HG03442 (cell line): ENCODE measurements at regions not wholly inside any gene's neighbourhood (a gene's known extent, or its start where the extent isn't known, plus 50 kb on each side); places are given as distances from the start of the nearest gene placed in this dataset.

Experiments
- ATAC-seq: cut with Tn5 transposase; IDR thresholded peaks from one replicate; pipeline ENCODE4 v1.9.1; 2021; ENCODE audit warnings: mild to moderate bottlenecking, moderate library complexity; ENCODE audit not compliant: unreplicated experiment

DNA sequence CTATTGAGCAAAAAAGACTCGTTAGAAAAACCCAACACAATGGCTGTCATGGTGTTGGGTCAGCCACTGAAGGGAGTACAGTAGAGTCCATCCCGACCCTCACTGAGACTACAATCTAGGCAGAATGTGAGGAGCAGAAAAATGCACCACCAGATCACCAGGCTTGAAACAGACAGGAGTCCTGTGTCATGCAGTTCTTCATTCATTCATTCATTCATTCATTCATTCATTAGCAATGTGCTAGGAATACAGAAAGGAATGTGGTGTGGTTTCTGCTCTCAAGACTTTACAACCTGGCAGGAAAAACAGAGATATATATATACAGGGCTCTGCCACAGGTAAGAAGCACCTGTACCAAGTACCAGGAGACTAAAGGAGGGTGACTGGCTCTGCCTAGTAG, 392.3 kb downstream of the OMA1 start:
- ATAC-seq, result no peak

DNA sequence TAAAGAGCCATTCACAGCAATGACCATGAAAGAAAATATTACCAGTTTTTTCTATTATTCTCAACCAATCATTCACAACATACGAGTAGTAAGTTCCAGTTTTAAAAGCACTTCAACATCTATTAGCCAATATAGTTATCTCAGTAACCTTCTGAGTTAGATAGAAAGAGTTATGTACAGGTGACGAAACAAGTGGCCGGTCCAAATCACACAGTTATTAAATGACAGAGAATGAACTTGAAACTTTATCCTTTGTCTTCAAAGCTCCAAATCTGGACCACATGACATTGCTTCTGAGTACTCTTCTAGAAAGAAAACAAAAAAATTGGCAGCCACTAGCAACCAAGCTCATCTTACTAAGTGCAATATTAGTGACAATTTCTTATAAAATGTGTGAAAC, 393.8 kb downstream of the OMA1 start:
- ATAC-seq, result no peak

DNA sequence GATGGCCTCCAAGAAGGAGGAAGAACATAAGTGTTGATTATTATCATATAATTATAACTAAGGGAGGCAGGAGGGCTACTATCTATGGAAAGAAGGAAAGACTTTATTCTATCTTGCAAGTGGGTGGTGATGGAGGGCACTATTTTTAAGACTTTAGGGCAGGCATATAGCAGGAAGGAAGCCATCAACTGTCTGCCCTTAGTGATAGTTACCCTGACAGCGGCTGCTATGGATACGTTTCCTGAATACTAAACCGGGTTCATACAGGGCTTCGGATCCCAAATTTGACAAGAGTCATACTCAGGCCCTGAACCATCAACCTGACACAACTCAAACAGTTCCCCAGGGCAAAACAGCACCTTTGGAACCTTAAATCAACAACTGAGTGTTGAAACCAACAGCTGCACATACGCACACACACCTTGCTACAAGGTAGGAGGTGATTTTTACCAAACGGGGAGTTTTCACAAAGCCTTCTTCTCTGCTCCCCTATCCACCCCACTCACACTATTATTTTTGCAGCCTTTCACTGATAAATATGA, 397.2 kb downstream of the OMA1 start:
- ATAC-seq, result no peak

DNA sequence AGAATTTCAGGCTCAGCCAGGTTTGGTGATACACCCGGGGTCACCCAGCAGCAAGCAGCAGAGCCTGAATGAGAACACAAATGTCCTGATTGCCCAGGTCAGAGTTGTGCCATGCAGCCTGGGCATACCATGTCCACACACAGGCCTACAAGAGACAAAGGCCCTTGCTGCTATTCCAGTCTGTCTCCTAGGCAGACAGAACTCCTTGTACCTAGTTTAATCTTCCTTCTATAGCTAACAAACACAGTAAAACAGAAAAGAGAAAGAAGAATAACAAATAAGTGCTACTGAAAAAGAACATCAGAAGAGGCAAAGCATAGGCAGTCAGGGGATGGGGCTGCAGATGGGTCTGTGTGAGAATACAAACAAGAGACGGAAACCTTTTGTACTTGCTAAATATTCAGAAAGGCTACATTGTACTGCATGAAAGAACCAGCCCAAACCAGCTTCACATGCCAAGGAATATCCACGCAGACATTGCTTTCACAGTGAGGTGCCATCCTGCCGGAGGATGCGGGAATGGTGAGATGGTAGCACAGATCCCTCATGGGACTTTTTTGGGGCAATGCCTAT, 401.7 kb downstream of the OMA1 start:
- no peak for ATAC-seq

DNA sequence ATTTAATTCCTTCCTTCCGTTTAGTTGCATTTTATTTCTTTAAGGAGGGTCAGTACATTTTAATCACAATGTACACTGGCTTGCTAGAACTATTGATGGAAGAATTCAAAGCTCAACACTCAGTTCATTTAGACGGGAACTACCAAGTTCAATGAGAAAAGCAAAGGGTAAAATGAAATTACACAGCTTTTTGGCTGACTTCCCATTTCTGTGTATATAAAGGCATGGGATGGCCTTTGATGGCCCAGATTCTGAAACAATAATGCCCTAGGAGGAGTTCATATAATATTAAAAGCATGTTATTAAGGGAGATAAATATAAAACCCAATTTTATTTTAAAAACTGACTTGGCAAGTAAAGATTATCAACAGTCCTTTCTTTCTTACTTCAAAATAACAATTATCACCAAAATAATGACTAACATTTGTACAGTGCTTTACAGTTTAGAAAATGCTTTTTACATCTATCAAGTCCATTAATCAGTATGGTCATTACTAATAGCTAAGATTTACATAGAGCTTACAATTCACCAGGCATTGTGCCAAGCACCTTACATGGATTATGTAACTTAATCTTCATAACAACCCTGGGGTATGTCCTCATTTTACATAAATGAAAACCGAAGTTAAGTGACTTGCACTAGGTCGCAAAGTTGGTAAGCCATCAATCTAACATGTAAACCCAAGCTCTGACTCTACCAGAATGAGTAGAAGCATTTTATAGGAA, 402.4 kb downstream of the OMA1 start:
- no peak for ATAC-seq

DNA sequence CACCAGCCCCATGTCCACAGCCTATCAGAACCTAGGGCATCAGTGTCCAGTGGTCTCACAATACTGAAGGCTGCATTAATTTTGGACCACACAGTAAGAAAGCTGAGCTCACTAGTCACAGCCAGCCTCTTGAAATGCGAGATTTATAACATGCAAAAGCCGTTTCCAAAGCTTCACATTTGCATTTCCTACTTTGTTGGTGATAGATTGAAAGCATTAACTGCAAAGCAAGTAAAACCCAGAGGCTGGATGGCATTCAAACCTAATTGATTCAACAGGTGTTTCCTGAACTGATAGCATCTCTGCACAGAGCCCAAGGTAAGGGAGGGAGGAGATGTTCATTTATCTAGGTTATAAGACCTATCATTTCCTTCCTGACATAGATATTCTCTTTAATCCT, 410.1 kb downstream of the OMA1 start:
- ATAC-seq, result no peak

DNA sequence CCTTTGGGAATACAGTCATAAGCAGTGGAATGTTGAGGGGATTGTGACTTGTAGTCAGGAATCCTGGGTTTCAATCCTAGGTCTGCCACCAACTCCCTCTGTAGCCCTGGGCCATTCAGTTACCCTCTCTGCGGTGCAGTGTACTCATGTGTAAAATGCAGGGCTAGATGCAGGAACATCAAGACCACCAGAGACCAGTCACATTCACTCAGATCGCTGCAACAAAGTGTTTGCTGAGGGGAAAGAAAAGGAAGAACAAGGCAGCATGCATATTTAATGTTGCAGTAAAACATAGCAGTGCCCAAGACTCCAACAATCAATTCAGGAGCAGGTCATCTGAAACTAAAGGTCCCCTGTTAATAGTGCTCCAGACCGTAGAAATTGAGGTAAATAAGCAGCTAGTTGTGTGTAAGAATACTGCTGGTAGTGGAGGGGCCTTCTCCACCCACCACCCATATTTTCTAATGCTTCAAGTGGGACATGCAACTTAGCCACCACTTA, 410.7 kb downstream of the OMA1 start:
- ATAC-seq, result no peak

DNA sequence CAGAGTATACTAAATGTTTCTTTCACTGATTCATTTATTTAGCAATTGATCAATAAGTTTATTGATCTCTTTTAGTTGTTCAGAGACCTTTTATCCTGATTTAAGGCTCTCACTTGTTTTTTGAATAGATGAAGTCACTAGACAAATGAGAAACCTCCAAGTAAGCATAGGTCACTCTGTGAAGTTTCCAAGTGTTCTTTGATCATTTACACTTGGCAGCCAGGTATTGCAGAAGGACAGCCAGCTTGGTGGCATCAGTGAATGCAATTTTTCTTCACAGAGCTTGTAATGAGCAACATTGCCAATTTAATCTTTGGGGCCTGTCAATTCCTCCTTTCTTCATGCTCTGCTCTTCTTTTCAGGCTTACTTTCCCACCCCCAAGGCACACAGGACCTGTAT, 413.0 kb downstream of the OMA1 start:
- no peak for ATAC-seq

DNA sequence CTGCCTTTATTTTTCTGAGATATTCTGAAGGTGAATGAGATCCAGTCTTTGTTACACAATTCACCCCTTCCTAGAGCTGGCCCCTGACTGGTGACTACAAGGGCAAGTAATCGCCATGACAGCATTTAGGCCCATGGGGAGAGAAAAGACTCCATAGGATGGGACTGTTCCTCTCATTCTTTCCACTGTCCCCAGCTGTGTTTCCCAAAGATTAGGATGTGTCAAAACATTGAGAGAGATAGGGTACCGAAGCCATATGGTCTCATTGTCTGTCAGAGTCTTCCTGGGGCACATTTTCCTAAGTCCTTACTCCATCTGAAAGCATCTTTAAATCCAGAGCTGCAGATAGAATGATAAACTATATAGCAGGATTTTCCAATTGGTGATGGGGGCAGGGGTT, 423.5 kb downstream of the OMA1 start:
- ATAC-seq, result no peak

DNA sequence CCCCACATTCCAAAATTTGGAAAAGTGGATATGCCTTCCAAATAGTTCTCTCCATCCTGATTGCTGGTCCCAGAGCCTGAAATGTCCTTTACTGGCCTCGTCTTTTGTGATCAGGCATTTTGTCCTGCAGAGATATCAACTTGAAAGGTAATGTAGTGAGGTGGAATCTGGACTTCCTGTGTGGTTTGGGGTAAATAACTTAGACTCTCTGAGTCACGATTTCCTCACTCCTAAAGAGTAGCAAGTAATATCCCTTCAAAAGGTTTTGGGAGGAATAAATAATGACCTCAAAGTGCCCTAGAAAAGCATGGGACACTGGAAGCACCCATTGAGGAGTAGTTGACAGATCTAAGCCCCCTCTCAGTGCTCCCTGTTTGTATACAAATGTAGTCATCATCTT, 426.6 kb downstream of the OMA1 start:
- ATAC-seq, result no peak

DNA sequence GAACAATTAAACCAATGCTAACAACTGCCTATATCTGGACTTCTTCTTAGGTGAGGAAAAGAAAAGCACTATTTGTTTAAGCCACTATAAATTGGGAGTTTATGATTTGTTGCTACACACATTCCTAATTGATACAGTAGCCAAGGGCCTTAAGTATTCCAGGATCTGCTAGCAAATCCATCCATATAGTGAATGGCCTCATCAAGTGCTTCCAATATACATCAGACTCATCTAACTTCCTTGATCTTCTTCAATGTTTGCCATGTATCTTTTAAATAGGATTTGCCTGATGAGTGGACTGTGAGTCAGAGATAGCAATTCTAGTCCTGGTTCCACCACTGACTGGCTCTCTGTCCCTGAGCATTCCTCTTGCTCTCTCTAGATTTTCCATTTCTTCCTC, 430.2 kb downstream of the OMA1 start:
- ATAC-seq, result no peak

DNA sequence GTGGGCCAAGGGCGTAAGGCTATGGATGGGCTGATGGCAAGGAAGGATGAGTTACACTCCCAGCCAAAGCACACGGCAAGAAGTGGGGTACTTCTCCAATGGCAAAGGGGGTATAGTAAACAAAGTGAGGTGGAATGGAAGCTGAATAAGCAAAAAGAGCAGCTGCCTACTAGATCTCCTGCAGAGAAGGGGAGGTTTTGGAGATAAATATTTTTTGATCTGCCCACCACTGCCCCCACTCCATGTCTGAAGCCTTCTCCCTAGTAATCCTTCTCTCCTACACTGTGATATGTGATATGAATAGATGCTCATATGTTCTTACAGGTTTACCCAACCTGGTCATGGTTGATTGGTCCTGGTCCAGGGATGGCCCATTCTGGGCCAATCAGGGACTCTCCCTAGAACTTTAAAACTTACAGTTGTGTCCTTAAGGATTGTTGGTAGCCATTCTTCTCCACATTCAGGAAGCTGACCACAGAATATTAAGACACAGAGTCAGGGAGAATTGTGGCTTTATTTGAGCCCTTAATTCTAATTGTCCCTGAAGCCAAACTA, 436.8 kb downstream of the OMA1 start:
- no peak for ATAC-seq

DNA sequence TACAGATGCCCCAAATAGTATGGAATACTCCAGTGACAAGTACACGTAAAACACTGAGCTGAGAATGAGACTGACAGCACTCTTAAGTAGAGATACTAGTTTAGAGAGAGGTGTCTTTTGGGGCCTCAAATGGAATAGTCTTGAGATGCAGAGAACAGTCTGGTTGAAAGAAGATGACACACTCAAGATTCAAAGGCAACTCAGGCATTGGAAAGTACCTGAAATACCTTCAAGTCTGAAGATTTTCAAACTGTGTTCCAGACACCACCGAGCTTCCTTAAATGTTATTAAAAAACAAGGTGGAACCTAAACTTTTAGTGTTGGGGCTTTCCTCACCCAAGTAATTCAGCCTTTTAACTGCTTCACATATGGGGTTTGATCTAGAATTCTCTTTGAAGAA, 437.7 kb downstream of the OMA1 start:
- ATAC-seq, result no peak

DNA sequence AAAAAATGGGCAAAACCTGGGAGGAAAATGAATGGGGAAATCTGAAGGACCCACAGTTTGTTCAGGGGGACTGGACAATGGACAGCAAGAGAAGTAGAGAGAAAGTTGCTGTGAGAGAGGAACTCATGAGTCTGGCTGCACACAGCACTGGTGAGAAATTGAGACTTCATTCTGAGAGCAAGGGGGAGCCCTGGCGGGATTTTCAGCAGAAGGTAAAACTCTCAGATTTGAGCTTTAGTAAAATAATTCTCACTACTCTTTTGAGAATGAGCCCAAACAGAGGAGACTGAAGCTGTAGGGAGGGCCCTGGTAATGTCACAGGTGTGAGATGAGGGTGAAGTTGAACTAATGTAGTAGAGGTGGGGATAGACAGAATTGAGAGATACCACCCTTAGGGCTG, 438.6 kb downstream of the OMA1 start:
- ATAC-seq, result no peak

DNA sequence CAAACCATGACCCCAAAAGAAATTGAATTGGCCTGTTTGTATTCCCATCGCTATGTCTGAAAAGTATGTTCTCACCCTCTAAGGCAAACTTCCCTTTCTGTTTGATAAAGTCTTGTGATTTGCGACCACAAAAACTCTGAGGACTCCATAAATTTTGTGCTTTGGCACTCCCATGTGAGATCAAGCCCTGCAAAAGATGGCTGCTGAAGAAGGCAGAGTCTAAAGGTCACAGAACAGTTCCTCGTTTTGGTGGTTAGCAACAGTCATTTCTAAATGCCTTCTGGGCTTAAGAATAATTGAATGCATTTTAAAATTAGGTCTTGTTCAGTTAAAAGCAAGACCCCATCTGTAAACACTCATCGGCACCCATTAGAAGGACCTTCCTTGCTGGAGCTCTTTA, 441.6 kb downstream of the OMA1 start:
- peak; percentile 82 for ATAC-seq

DNA sequence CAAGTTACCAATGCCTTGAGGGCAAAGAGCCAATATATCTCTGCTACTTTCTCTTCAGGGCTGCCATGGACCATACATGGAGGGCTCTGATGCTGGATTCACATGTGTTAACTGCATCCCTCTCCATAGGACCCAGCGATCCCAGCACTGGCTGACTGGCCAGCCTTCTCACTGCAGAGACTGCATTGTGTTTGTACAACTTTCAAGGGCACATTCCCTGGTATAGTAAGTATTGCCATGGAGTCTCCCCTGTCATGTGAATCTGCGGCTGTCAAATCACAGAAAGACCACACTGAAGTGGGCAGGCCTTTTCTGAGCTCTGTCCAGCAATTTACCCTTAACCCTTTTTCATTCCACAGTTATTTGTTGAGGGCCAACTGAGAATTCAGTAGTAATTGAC, 449.8 kb downstream of the OMA1 start:
- no peak for ATAC-seq

DNA sequence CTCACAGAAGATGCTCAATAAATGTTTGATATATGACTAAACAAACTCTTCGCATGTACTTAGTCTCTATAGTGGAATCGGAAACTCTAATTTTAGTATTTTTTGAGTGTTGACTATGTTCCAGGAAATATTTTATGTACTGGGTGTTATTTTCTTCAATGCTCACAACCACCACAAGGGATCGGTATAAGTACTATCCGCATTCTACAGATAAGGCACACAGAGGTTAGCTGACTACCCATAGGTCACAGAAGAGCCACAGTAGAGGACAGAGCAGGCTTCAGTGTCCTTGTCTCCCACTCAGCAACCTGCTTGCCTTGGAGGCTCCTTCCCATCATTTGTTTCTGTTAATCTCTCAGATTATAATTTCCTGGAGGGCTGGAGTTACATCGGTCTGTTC, 451.3 kb downstream of the OMA1 start:
- ATAC-seq, result no peak

DNA sequence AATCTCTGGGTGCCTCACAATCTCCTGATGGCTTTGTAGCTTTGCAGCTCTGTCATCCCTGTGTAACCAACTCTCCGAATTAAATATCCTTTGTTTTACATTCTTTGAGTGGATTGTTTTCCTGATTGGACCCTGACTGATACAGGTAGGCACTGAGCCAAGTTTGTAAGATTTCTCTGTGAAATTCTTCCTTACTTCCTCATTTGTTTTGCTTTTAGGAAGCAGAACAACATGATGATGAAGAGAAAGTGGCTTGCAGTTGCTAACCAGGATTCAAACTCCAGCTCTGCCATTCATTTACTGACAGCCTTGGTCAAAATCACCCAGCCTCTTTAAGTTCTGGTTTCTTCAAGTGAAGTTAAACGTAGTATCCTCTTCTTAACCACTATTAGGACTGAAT, 452.3 kb downstream of the OMA1 start:
- ATAC-seq, result no peak

DNA sequence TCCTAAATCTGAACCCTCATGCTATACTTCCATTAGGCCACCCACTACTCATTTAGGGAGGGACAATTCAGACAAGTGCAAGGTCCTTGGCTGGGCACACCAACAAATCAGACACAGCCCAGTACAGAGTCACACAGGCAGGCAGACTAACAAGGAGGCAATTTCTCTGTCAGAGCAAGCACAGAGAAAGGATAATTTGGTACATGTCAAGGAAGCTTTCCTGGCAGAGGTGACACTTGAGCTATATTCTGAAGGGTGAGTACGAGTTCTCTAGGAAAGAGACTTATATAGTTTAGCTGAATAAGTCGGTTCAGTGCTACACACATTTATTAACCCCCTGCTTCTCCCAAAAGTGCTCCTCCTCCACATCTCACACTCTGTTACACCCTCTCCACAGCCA, 455.9 kb downstream of the OMA1 start:
- ATAC-seq, result no peak

DNA sequence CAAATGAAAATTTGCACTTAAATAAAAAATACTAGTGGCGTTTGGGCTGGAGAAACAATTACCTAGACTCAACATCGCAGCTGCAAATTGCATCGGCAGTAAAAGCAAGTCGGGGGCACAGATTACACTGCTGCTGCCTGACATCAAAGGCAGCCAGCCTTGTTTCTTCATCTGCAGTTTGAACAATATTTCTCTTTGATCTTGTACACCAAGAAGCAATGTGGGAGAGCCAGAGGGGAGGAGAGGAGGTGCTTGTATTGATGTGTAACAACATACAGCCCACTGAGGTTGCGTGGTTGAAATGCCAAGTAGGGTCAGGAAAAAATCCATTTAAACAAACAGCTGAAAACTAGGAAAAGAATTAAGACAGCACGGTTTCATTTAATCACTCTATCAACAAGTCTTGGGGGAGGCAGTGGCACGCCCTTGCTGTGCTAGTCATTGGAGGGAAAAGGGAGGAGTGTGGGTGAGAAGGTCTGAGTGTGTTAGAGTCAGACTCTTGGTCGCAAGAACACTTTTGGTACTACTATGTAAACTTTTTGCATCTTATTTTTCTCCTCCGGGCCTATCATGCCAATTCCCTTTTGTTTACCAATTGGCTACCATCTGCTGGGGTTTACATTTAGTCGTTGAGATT, 456.5 kb downstream of the OMA1 start:
- no peak for ATAC-seq

DNA sequence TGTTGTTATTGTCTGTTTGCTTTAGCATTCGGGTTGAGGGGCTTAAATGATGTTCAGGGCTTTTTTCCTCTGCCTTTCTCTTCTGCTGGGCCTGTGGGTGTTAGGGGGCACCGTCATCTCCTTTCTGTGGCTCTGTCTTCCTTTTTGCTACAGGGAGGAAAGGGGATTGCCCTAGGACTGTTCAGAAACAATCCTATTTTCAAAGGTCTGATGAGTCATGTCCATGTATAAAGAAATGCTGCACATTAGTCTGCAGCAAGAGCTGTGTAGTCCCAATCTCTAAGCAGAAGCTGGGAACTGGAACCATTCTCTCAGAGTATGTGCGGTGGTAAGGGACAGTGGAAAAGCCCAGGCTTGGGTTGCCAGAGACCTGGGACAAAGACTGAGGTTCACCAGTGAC, 462.3 kb downstream of the OMA1 start:
- no peak for ATAC-seq

DNA sequence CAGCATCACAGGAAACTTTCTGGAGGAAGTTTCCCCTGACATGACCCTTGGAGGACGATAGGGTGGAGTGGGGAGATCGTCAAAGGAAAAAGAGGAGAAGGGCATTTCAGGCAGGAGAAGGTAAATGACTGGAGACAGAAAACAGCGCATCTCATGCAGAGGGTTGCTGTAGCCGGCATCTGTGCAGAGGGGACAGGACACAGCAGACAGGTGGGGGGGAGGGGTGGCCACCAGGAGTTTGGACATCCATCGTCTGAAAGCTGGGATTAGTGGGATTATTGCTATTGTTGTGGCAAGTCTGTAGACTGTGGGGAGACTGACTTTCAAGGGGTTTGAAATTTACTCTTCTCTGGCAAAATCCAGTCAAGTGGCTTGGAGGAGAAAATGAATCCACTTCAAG, 463.9 kb downstream of the OMA1 start:
- ATAC-seq, result no peak
